Adrenal gland (tissue), 9 donors: ENCODE measurements at regions not wholly inside any gene's neighbourhood (a gene's known extent, or its start where the extent isn't known, plus 50 kb on each side); places are given as distances from the start of the nearest gene placed in this dataset.

ENCODE experiments used
- DNase-seq, 7 donors: peaks; one replicate each; pipeline ENCODE4 v3.0.0-alpha.2; 2019 to 2020
- H3K27ac ChIP-seq, 5 donors: fragments of 200-600 bp; sonication (generic) in 4 of 5; 1 replicate in 3 of 5; 2 replicates in 2 of 5; pipeline versions ENCODE4 v1.5.1 to v1.8.0; 2016 to 2020; ENCODE audit warnings: mild to moderate bottlenecking in 1 of 5
- H3K27me3 ChIP-seq: fragments of 200-600 bp; 2 replicates; pipeline ENCODE4 v1.8.0; 2021
- H3K36me3 ChIP-seq, 2 donors: fragments of 200-600 bp; replicated peaks in 1 of 2; 1 replicate in 1 of 2; 2 replicates in 1 of 2; pipeline versions ENCODE4 v1.5.1 to v1.8.0; 2018 to 2022
- H3K4me1 ChIP-seq, 2 donors: fragments of 200-600 bp; replicated peaks in 1 of 2; 1 replicate in 1 of 2; 2 replicates in 1 of 2; pipeline versions ENCODE4 v1.5.1 to v1.8.0; 2018 to 2021
- H3K4me3 ChIP-seq, 4 donors: fragments of 200-600 bp; sonication (generic) in 3 of 4; one replicate each; pipeline ENCODE4 v1.5.1; 2016 to 2018
- H3K9me3 ChIP-seq, 3 donors: fragments of 200-600 bp; sonication (generic) in 1 of 3; replicated peaks in 1 of 3; 1 replicate in 2 of 3; 2 replicates in 1 of 3; pipeline versions ENCODE4 v1.5.1 to v1.8.0; 2016 to 2021
- CTCF ChIP-seq, 6 experiments: fragments of 450-650 bp in 4 of 6; fragments of 200-600 bp in 2 of 6; sonication (generic) in 1 of 6; IDR thresholded peaks; 1 replicate in 5 of 6; 2 replicates in 1 of 6; pipeline versions ENCODE4 v1.5.1 to v1.8.0; 2016 to 2021; ENCODE audit warnings: antibody characterized with exemption in 6 of 6, mild to moderate bottlenecking in 2 of 6, moderate library complexity in 1 of 6
- POLR2A ChIP-seq, 2 donors: fragments of 450-650 bp; IDR thresholded peaks; one replicate each; pipeline ENCODE4 v1.6.1; 2017; ENCODE audit warnings: antibody characterized with exemption in 2 of 2, mild to moderate bottlenecking in 2 of 2, moderate library complexity in 1 of 2
- WGBS, 4 donors: extraction: QIAGEN DNeasy Blood & Tissue Kit in 2 of 4; methylation state at CpG; one replicate each; pipeline versions ENCODE4 v1.1.5 to v1.1.7; 2013 to 2017; 5-methylcytosine and 5-hydroxymethylcytosine counted together
- intact Hi-C, 2 donors: fragments of 100-400 bp; cut with DNase I; formaldehyde crosslinking; loops; one replicate each; pipeline versions ENCODE4 v1.14.1 to v1.15.0; 2022 to 2023
- donor health status: healthy with polysubstance abuse.
- donor health status: Bipolar disorder and iron deficiency.
- donor health status: DM: yes; HTN: yes; CAD: no.
- donor health status: DM: no; HTN: no; CAD: no.
- donor health status: DM: no; HTN: no; CAD: no.

- WGBS, 4 donors = 83 to 92% (median 87%) methylated on average over 8 of the region's 8 CpGs
- Histone ChIP-seq H3K9me3 (no peaks in the 10 kb centered on the region), H3K36me3 (no peaks in the 10 kb centered on the region), H3K27me3 (no peaks in the 10 kb centered on the region), H3K4me3 (no peak overlapping the region), H3K4me1 (no peaks in the 10 kb centered on the region), H3K27ac (no peak overlapping the region)
- TF ChIP-seq CTCF (IDR thresholded peaks at IDR 0.05) = no peak
- TF ChIP-seq POLR2A (IDR thresholded peaks at IDR 0.05) = no peak
- intact Hi-C loops = no loop called here
- no peak for DNase-seq
Observed at GRCh38 chr5:35331956-35332950, 102.0 kb upstream of the PRLR start.

- H3K27ac ChIP-seq = no peak overlapping the region
- no peak overlapping the region for H3K4me3 ChIP-seq
- intact Hi-C loops = no loop called here
- DNase-seq = no peak
- no peaks in the 10 kb centered on the region for H3K9me3 ChIP-seq
- WGBS, 4 donors = 86 to 93% (median 90%) methylated on average over 3 of the region's 3 CpGs
- no peaks in the 10 kb centered on the region for H3K36me3 ChIP-seq
- TF ChIP-seq CTCF (IDR thresholded peaks at IDR 0.05) (no peak), POLR2A (IDR thresholded peaks at IDR 0.05) (no peak)
- H3K4me1 ChIP-seq = no peaks in the 10 kb centered on the region
- no peaks in the 10 kb centered on the region for H3K27me3 ChIP-seq
Observed at GRCh38 chr5:35325836-35326235, 95.5 kb upstream of the PRLR start.

- Histone ChIP-seq H3K27ac (no peak overlapping the region), H3K9me3 (no peaks in the 10 kb centered on the region), H3K27me3 (no peaks in the 10 kb centered on the region), H3K36me3 (no peaks in the 10 kb centered on the region), H3K4me3 (no peak overlapping the region), H3K4me1 (peaks cover 0 to 6% of the 10 kb centered on the region in 2 donors)
- TF ChIP-seq CTCF (IDR thresholded peaks at IDR 0.05) = no peak
- TF ChIP-seq POLR2A (IDR thresholded peaks at IDR 0.05) = no peak
- DNase-seq = no peak
- intact Hi-C loops = no loop called here
- 89 to 100% (median 91%) methylated on average over 2 to 6 of the region's 6 CpGs for WGBS, 4 donors
Observed at GRCh38 chr5:35324679-35325078, 94.4 kb upstream of the PRLR start.

GRCh38 chr5:35324201-35324600, 93.9 kb upstream of the PRLR start:
- 78 to 87% (median 87%) methylated on average over 4 of the region's 4 CpGs; no CpG with 5 or more reads in 1 of the 4 donors for WGBS, 4 donors
- H3K9me3 ChIP-seq = no peaks in the 10 kb centered on the region
- intact Hi-C loops = no loop called here

More at GRCh38 chr5:35324201-35324600, 93.9 kb upstream of the PRLR start:
- Histone ChIP-seq H3K4me1 (peaks cover 0 to 7% of the 10 kb centered on the region in 2 donors), H3K4me3 (no peak overlapping the region), H3K27ac (no peak overlapping the region), H3K27me3 (no peaks in the 10 kb centered on the region), H3K36me3 (no peaks in the 10 kb centered on the region)
- TF ChIP-seq POLR2A (IDR thresholded peaks at IDR 0.05) (no peak), CTCF (IDR thresholded peaks at IDR 0.05) (no peak)
- no peak for DNase-seq
